ENCODE measurements at regions not wholly inside any gene's neighbourhood (a gene's known extent, or its start where the extent isn't known, plus 50 kb on each side); places are given as distances from the start of the nearest gene placed in this dataset.

DNA sequence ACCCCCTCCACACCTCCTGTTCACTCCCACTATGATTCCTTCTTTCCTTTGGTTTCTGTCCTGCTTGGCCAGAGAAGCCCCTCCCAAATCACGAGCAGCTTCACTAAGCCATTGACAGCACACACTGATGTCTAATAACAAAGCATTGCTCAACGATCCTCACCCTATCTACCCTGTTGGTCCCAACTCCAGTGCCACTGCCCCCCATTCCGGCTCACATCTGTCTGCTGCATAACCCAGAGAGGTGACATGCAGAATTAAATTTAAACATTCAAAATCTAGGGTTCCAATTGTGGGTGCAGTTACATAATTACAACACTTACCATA, 236.9 kb downstream of the TTLL7 start:
- Mint-ChIP-seq H3K27ac (no peak overlapping the region), H3K4me1 (ENCODE audit: low read depth) (no peaks in the 10 kb centered on the region), H3K36me3 (ENCODE audit: low read depth) (no peaks in the 10 kb centered on the region), H3K27me3 (peaks cover 5% of the 10 kb centered on the region), H3K4me3 (no peak overlapping the region), H3K9me3 (no peaks in the 10 kb centered on the region)
- Histone ChIP-seq H3K4me1 (ENCODE audit: insufficient read depth, low read length) (no peaks in the 10 kb centered on the region), H3K27ac (ENCODE audit: low read depth in 1 of 2, low read length in 2 of 2) (no peak overlapping the region), H3K4me3 (ENCODE audit: low read length) (no peak overlapping the region), H3K36me3 (ENCODE audit: insufficient read depth, low read length) (no peaks in the 10 kb centered on the region), H3K27me3 (ENCODE audit: control insufficient read depth in 1 of 2, insufficient read depth in 2 of 2, low read length in 2 of 2) (no peaks in the 10 kb centered on the region), H3K9me3 (ENCODE audit: control insufficient read depth in 1 of 2, insufficient read depth in 1 of 2, low read length in 2 of 2) (no peaks in the 10 kb centered on the region)
- TF ChIP-seq, protein P1, sequence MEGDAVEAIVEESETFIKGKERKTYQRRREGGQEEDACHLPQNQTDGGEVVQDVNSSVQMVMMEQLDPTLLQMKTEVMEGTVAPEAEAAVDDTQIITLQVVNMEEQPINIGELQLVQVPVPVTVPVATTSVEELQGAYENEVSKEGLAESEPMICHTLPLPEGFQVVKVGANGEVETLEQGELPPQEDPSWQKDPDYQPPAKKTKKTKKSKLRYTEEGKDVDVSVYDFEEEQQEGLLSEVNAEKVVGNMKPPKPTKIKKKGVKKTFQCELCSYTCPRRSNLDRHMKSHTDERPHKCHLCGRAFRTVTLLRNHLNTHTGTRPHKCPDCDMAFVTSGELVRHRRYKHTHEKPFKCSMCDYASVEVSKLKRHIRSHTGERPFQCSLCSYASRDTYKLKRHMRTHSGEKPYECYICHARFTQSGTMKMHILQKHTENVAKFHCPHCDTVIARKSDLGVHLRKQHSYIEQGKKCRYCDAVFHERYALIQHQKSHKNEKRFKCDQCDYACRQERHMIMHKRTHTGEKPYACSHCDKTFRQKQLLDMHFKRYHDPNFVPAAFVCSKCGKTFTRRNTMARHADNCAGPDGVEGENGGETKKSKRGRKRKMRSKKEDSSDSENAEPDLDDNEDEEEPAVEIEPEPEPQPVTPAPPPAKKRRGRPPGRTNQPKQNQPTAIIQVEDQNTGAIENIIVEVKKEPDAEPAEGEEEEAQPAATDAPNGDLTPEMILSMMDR (IDR thresholded peaks at IDR 0.05), result no peak
- ChIA-PET CTCF (no interaction called here), POLR2A (no interaction called here)
- DNase-seq (no peak), ATAC-seq (ENCODE audit: poor library complexity) (no peak)
- intact Hi-C loops (cut with DNase I, micrococcal nuclease), result no loop called here

- Mint-ChIP-seq H3K4me1 (ENCODE audit: low read depth) (no peaks in the 10 kb centered on the region), H3K9me3 (no peaks in the 10 kb centered on the region), H3K36me3 (ENCODE audit: low read depth) (no peaks in the 10 kb centered on the region), H3K4me3 (no peak overlapping the region), H3K27me3 (peaks cover 5% of the 10 kb centered on the region), H3K27ac (no peak overlapping the region)
- TF ChIP-seq, protein P1 (IDR thresholded peaks at IDR 0.05), result no peak
- POLR2A ChIA-PET, result no interaction called here
- Histone ChIP-seq H3K27ac (ENCODE audit: low read depth in 1 of 2, low read length in 2 of 2) (no peak overlapping the region), H3K27me3 (ENCODE audit: control insufficient read depth in 1 of 2, insufficient read depth in 2 of 2, low read length in 2 of 2) (no peaks in the 10 kb centered on the region), H3K4me1 (ENCODE audit: insufficient read depth, low read length) (no peaks in the 10 kb centered on the region), H3K9me3 (ENCODE audit: control insufficient read depth in 1 of 2, insufficient read depth in 1 of 2, low read length in 2 of 2) (no peaks in the 10 kb centered on the region), H3K4me3 (ENCODE audit: low read length) (no peak overlapping the region), H3K36me3 (ENCODE audit: insufficient read depth, low read length) (no peaks in the 10 kb centered on the region)
- peak in 3 of 14 experiments; percentile 5 to 22 (median 22) for DNase-seq
- intact Hi-C loops (cut with DNase I, micrococcal nuclease), result no loop called here
- no peak for ATAC-seq (ENCODE audit: poor library complexity)
- CTCF ChIA-PET, result no interaction called here
These were observed 237.5 kb downstream of the TTLL7 start for GRCh38 chr1:83761167-83762038.

- no peaks in the 10 kb centered on the region for H3K9me3 ChIP-seq (ENCODE audit: control insufficient read depth in 1 of 2, insufficient read depth in 1 of 2, low read length in 2 of 2)
- H3K4me1 ChIP-seq (ENCODE audit: insufficient read depth, low read length), result no peaks in the 10 kb centered on the region
- ChIA-PET POLR2A (no interaction called here), CTCF (no interaction called here)
- no peak for DNase-seq
- H3K27me3 ChIP-seq (ENCODE audit: control insufficient read depth in 1 of 2, insufficient read depth in 2 of 2, low read length in 2 of 2), result no peaks in the 10 kb centered on the region
- Mint-ChIP-seq H3K9me3 (no peaks in the 10 kb centered on the region), H3K4me1 (ENCODE audit: low read depth) (no peaks in the 10 kb centered on the region), H3K27ac (no peak overlapping the region), H3K4me3 (no peak overlapping the region), H3K27me3 (peaks cover 5% of the 10 kb centered on the region), H3K36me3 (ENCODE audit: low read depth) (no peaks in the 10 kb centered on the region)
- no peak overlapping the region for H3K27ac ChIP-seq (ENCODE audit: low read depth in 1 of 2, low read length in 2 of 2)
- ATAC-seq (ENCODE audit: poor library complexity), result no peak
- TF ChIP-seq, protein P1 (IDR thresholded peaks at IDR 0.05), result no peak
- intact Hi-C loops (cut with DNase I, micrococcal nuclease), result no loop called here
- H3K4me3 ChIP-seq (ENCODE audit: low read length), result no peak overlapping the region
- H3K36me3 ChIP-seq (ENCODE audit: insufficient read depth, low read length), result no peaks in the 10 kb centered on the region
These were observed 238.5 kb downstream of the TTLL7 start for GRCh38 chr1:83760226-83761021.
